ENCODE measurements at regions not wholly inside any gene's neighbourhood (a gene's known extent, or its start where the extent isn't known, plus 50 kb on each side); places are given as distances from the start of the nearest gene placed in this dataset.

DNA sequence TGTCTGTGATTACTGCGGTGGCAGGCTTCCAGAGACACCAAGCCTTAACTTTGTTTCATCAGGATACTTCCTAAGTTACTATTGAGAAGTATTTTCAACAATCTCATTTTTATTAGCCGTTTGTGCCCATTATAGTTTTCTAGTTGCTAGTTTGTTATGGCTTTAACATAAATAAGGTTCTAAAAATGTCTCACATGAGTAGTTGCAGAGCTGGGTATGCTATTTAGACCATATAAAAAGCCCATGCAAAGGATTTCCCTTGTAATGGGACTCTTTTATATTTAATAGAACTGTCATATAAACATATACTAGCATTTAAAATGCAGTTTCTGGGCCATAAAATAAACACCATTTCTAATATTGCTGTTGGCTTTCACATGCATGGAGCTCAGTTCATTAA, 205.3 kb upstream of the TCF21 start (continued):
- no peak for TF ChIP-seq PBX3 (IDR thresholded peaks at IDR 0.05)
- no peak for TF ChIP-seq NFIC (IDR thresholded peaks at IDR 0.05; ENCODE audit: borderline replicate concordance)
- no peak for TF ChIP-seq YY1 (IDR thresholded peaks at IDR 0.05; ENCODE audit: low read depth)
- TF ChIP-seq EZH2phosphoT487 (IDR thresholded peaks at IDR 0.05; ENCODE audit: borderline replicate concordance, low read depth) = no peak
- no peak for TF ChIP-seq FOSL2 (IDR thresholded peaks at IDR 0.05; ENCODE audit: borderline replicate concordance, low read depth)
- TF ChIP-seq RXRA (IDR thresholded peaks at IDR 0.05; ENCODE audit: borderline replicate concordance, low read depth) = no peak

- H4K20me1 ChIP-seq (ENCODE audit: insufficient read depth) = no peaks in the 10 kb centered on the region
- ChIA-PET CTCF (no interaction called here), POLR2A (no interaction called here)
- no peak overlapping the region for H3K9ac ChIP-seq
- H3K79me2 ChIP-seq (ENCODE audit: insufficient read depth) = no peaks in the 10 kb centered on the region
- TF ChIP-seq EZH2phosphoT487 (IDR thresholded peaks at IDR 0.05; ENCODE audit: borderline replicate concordance, low read depth) (no peak), FOXJ3 (CRISPR knock-in tag; IDR thresholded peaks at IDR 0.05) (no peak), MEF2A (IDR thresholded peaks at IDR 0.05; ENCODE audit: borderline replicate concordance, low read depth) (no peak), ELF1 (IDR thresholded peaks at IDR 0.05) (no peak), GATA2 (CRISPR knock-in tag; IDR thresholded peaks at IDR 0.05) (no peak), CHD2 (IDR thresholded peaks at IDR 0.05; ENCODE audit: low read length, partially characterized antibody) (no peak), RAD21 (IDR thresholded peaks at IDR 0.05; ENCODE audit: low read length) (no peak), TAF1 (IDR thresholded peaks at IDR 0.05; ENCODE audit: borderline replicate concordance, low read depth, low read length) (no peak), GABPA (IDR thresholded peaks at IDR 0.05; ENCODE audit: low read depth) (no peak)
- TF ChIP-seq, protein P1, sequence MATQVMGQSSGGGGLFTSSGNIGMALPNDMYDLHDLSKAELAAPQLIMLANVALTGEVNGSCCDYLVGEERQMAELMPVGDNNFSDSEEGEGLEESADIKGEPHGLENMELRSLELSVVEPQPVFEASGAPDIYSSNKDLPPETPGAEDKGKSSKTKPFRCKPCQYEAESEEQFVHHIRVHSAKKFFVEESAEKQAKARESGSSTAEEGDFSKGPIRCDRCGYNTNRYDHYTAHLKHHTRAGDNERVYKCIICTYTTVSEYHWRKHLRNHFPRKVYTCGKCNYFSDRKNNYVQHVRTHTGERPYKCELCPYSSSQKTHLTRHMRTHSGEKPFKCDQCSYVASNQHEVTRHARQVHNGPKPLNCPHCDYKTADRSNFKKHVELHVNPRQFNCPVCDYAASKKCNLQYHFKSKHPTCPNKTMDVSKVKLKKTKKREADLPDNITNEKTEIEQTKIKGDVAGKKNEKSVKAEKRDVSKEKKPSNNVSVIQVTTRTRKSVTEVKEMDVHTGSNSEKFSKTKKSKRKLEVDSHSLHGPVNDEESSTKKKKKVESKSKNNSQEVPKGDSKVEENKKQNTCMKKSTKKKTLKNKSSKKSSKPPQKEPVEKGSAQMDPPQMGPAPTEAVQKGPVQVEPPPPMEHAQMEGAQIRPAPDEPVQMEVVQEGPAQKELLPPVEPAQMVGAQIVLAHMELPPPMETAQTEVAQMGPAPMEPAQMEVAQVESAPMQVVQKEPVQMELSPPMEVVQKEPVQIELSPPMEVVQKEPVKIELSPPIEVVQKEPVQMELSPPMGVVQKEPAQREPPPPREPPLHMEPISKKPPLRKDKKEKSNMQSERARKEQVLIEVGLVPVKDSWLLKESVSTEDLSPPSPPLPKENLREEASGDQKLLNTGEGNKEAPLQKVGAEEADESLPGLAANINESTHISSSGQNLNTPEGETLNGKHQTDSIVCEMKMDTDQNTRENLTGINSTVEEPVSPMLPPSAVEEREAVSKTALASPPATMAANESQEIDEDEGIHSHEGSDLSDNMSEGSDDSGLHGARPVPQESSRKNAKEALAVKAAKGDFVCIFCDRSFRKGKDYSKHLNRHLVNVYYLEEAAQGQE (IDR thresholded peaks at IDR 0.05; ENCODE audit: low read depth, low read length) = no peak
- H3K9me2 ChIP-seq = no peaks in the 10 kb centered on the region; the same call in 1 of the 2 replicates
- no peak overlapping the region for H3K4me2 ChIP-seq
- H3K4me3 ChIP-seq (ENCODE audit: low read depth in 2 of 2, low read length in 1 of 2) = no peak overlapping the region
- no peaks in the 10 kb centered on the region for H3K36me3 ChIP-seq (replicated peaks in 1 of 2; ENCODE audit: control insufficient read depth in 1 of 2, insufficient read depth in 2 of 2, low read length in 1 of 2)
- WGBS (ENCODE audit: low lambda C conversion rate) = 9% methylated on average over 5 of the region's 5 CpGs
- H3K9me3 ChIP-seq = no peaks in the 10 kb centered on the region
- no peak overlapping the region for H2AFZ ChIP-seq (ENCODE audit: low read depth)
- no peak overlapping the region for H3K27ac ChIP-seq (ENCODE audit: low read depth in 2 of 2, low read length in 1 of 2)
- no peak for DNase-seq
- H3K4me1 ChIP-seq (ENCODE audit: control insufficient read depth in 1 of 2, insufficient read depth in 2 of 2, low read depth in 1 of 2, low read length in 1 of 2) = no peaks in the 10 kb centered on the region
- H3F3A ChIP-seq (replicated peaks; ENCODE audit: insufficient read depth) = no peaks in the 10 kb centered on the region
- H3K27me3 ChIP-seq (ENCODE audit: insufficient read depth) = no peaks in the 10 kb centered on the region
Measured at GRCh38 chr6:133688705-133689492, 200.0 kb upstream of the TCF21 start.
